Naive thymus-derived CD8-positive, alpha-beta T cell (primary cell): ENCODE measurements at regions not wholly inside any gene's neighbourhood (a gene's known extent, or its start where the extent isn't known, plus 50 kb on each side); places are given as distances from the start of the nearest gene placed in this dataset.
A peak's percentile ranks its signal among the peaks of the same experiment; 100 is the strongest.
"Not testable (repeated sequence)": the region's sequence is repeated elsewhere in the genome, so short reads cannot be mapped to it uniquely, and the experiment has no call there.

Experiments used
- ATAC-seq, 2 donors: fragments of 150-1000 bp; cut with Tn5 transposase in 1 of 2; sonication (Bioruptor Pico), chemical (Tn5 transposase) in 1 of 2; 1 replicate in 1 of 2; 2 replicates in 1 of 2; pipeline ENCODE4 v1.10.0; 2021; ENCODE audit warnings: mild to moderate bottlenecking in 2 of 2, moderate library complexity in 2 of 2
- POLR2A ChIA-PET: fragments of 350-600 bp; sonication (Branson Sonifier 250); formaldehyde crosslinking; loops from one replicate; lab custom pipeline; 2021; ENCODE audit warnings: antibody characterized with exemption; lab: Charles Lee
- DNase-seq, 10 donors: peaks; one replicate each; pipeline versions ENCODE4 v3.0.0 to v3.0.0-alpha.2; 2020 to 2022
- H3K27ac Mint-ChIP-seq, 10 donors: one replicate each; pipeline ENCODE4 v1.8.0; 2020 to 2022; ENCODE audit warnings: mild to moderate bottlenecking in 10 of 10, mixed read lengths in 10 of 10, moderate library complexity in 4 of 10, inconsistent platforms in 1 of 10
- H3K27me3 Mint-ChIP-seq, 5 donors: one replicate each; pipeline ENCODE4 v1.8.0; 2021 to 2022; ENCODE audit warnings: mixed read lengths in 5 of 5
- H3K36me3 Mint-ChIP-seq, 3 donors: one replicate each; pipeline ENCODE4 v1.8.0; 2020 to 2022; ENCODE audit warnings: mixed read lengths in 3 of 3, mild to moderate bottlenecking in 2 of 3, inconsistent platforms in 1 of 3
- H3K4me1 Mint-ChIP-seq, 4 donors: one replicate each; pipeline ENCODE4 v1.8.0; 2021 to 2022; ENCODE audit warnings: mixed read lengths in 4 of 4
- H3K4me3 Mint-ChIP-seq, 10 donors: one replicate each; pipeline ENCODE4 v1.8.0; 2020 to 2022; ENCODE audit warnings: mild to moderate bottlenecking in 10 of 10, mixed read lengths in 10 of 10, moderate library complexity in 6 of 10, inconsistent platforms in 1 of 10
- H3K9me3 Mint-ChIP-seq, 9 donors: one replicate each; pipeline ENCODE4 v1.8.0; 2020 to 2022; ENCODE audit warnings: mixed read lengths in 9 of 9, mild to moderate bottlenecking in 3 of 9, inconsistent platforms in 1 of 9, moderate library complexity in 1 of 9

DNA sequence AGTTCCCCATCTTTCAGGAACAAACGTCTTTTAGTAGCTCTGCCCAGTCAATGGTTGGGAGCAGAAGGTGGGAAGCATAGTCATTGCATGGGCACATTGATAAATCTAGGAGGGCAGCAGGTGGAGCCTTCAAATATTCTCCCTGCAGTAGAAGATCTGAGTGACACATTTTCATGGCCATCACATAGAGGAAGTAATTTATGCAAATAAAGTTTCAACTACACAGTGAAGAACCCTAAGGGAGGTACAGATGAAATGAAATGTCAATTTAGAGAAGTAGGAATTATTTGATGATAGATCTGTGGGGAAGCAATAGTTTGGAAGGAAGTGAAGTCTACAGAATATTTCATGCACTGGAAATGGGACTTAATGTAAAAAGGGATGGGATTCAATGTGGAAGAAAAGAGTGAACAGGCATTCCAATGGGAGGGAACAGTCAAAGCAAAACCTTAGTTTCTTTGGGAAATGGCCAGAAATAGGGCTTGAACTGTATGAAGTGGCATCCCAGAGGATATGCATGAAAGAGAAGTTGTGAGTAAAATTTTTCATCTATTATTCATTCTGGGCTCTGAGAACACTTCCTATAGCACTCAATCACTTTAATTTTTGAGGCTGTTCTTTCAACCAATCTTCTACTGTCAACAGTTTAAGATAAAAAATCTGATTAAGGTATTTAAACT, 256.2 kb upstream of the LUZP2 start:
- Mint-ChIP-seq H3K36me3 (no peaks in the 10 kb centered on the region), H3K9me3 (peaks cover 0 to 22% (median 4%) of the 10 kb centered on the region in 9 donors), H3K4me1 (no peaks in the 10 kb centered on the region), H3K4me3 (no peak overlapping the region), H3K27ac (no peak overlapping the region), H3K27me3 (no peaks in the 10 kb centered on the region)
- no peak for DNase-seq
- POLR2A ChIA-PET, result no interaction called here
- no peak for ATAC-seq

DNA sequence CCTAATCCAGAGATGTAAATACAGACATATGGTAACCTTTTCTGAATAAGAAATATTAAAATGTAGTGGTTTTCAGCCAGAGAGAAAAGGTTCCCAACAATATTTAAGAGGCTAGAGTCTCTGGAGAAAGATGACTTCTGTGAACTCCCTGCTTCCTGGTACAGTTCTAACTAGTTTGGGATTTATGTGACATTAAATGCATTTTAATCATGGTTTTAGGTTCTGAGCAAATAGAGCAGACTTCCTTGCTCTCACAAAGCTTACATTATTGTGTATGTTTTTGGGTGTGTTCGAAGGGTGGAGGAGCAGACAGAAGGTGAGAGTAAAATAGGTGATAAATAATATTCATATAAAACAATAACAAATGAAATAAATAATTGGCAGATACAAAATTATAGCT, 250.1 kb upstream of the LUZP2 start:
- POLR2A ChIA-PET, result no interaction called here
- no peak for DNase-seq
- Mint-ChIP-seq H3K9me3 (peaks cover 0 to 9% (median 4%) of the 10 kb centered on the region in 9 donors), H3K27ac (no peak overlapping the region), H3K27me3 (no peaks in the 10 kb centered on the region), H3K4me1 (no peaks in the 10 kb centered on the region), H3K4me3 (no peak overlapping the region), H3K36me3 (no peaks in the 10 kb centered on the region)
- no peak for ATAC-seq

DNA sequence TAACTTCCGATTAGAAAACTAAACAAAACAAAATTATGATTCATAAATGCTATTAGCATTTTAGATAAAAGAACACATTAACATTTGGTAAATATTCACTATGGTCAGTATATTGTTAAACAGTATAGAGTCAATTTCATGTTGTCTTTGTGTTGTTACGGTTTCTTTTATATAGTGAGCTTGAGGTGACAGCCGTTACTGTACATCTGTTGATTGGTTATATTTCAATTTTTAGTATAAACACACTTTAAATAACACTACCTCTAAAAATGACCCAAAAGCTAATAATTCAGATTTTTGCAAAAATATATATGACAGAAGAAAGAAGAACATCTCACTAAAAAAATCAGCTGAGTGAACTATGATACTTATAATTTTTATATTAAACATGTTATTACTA, 249.0 kb upstream of the LUZP2 start:
- no peak overlapping the region for H3K4me3 Mint-ChIP-seq
- POLR2A ChIA-PET, result no interaction called here
- H3K36me3 Mint-ChIP-seq, result no peaks in the 10 kb centered on the region
- H3K4me1 Mint-ChIP-seq, result no peaks in the 10 kb centered on the region
- peaks cover 0 to 9% (median 4%) of the 10 kb centered on the region in 9 donors for H3K9me3 Mint-ChIP-seq
- H3K27me3 Mint-ChIP-seq, result no peaks in the 10 kb centered on the region
- no peak for ATAC-seq
- H3K27ac Mint-ChIP-seq, result no peak overlapping the region
- no peak for DNase-seq

DNA sequence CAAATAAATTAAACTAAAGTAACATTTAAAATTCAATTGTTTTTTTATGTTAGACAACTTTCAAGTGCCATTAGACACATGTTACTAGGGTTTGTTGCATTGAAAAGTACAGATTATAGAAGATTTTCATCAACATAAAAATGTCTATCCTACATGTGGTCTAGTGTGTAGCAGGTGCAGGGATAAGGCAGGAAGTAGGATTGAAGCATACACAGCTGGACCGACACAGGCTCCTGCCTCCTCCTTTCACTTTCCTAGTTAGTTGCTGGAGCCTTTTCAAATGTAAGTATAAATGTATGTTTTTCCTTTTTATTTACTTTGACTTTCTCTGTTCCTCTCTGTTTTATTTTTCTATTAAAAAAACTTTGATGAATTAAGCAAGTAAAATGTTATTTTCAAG, 246.9 kb upstream of the LUZP2 start:
- no peak overlapping the region for H3K27ac Mint-ChIP-seq
- no peaks in the 10 kb centered on the region for H3K36me3 Mint-ChIP-seq
- POLR2A ChIA-PET, result no interaction called here
- peaks cover 0 to 9% (median 4%) of the 10 kb centered on the region in 9 donors for H3K9me3 Mint-ChIP-seq
- no peak for ATAC-seq
- H3K4me3 Mint-ChIP-seq, result no peak overlapping the region
- no peak for DNase-seq
- H3K27me3 Mint-ChIP-seq, result no peaks in the 10 kb centered on the region
- H3K4me1 Mint-ChIP-seq, result no peaks in the 10 kb centered on the region

DNA sequence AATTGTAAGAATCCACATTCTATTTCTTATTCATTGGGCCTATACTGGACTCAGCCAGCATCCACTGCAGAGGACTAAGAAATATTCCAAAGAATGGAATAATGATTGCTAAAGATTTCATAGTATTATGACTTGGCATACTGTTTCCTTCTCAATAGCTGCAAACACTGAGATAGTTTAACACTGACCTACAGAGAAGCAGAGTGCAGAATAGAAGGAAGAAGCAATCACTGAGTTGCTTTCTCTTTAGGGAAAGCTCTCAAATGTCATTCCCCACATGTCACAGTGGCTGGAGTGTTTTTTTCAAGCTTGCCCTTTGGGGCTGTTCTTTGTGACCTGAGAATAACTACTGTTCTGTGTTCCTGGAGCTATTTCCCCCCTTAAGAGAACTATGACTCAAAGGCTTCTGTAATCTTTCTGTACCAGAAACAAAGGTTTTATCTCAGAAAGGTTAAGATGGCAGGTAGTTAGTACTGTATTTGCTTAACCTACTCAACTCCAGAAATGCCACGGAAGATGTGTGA, 243.6 kb upstream of the LUZP2 start:
- no peaks in the 10 kb centered on the region for H3K27me3 Mint-ChIP-seq
- ATAC-seq (no peak), DNase-seq (no peak)
- no peak overlapping the region for H3K4me3 Mint-ChIP-seq
- no peaks in the 10 kb centered on the region for H3K4me1 Mint-ChIP-seq
- H3K9me3 Mint-ChIP-seq, result peaks cover 0 to 9% (median 4%) of the 10 kb centered on the region in 9 donors
- no peak overlapping the region for H3K27ac Mint-ChIP-seq
- POLR2A ChIA-PET, result no interaction called here
- no peaks in the 10 kb centered on the region for H3K36me3 Mint-ChIP-seq

DNA sequence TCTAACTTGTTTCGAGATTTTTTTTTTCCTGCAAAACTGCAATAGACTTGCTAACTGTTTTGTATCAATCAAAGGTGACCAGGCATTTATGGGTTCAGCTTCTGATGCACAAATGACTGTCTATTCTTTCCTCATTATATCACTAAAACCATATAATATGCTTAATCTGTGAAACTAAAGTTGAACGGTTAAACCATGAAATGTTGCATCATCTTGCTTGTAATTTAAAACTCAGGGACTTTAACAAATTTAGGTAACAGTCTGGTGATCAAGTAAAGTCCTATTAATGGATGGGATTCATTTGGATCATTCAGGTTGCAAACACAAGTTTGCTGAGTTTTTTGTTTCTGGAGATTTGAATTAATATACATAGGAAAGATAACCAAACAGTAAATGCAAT, 232.0 kb upstream of the LUZP2 start:
- Mint-ChIP-seq H3K36me3 (peaks cover 0 to 3% (median 0%) of the 10 kb centered on the region in 3 donors), H3K9me3 (peaks cover 0 to 9% (median 5%) of the 10 kb centered on the region in 9 donors), H3K27ac (no peak overlapping the region), H3K4me1 (no peaks in the 10 kb centered on the region), H3K27me3 (no peaks in the 10 kb centered on the region), H3K4me3 (no peak overlapping the region)
- no peak for ATAC-seq
- DNase-seq, result no peak
- POLR2A ChIA-PET, result no interaction called here

DNA sequence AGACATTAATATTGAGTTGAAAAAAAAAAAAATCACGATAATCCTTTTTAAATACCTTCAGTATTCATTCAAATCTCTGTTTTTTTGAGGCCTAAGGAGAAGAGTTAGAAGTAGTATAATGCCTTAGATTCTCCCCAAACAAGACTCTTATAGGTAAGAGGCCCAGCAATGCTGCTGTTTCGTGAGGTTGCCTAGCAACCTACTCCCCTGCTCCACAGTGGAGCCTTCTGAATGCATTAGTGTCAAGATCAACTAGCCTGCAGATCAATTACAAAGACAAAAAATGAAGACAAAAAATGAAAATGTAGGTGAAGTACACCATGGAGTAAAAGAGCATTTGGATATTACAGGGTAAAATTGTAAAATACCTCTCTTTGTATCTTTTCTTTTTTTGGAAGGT, 229.8 kb upstream of the LUZP2 start:
- H3K9me3 Mint-ChIP-seq, result peaks cover 0 to 12% (median 6%) of the 10 kb centered on the region in 9 donors
- H3K36me3 Mint-ChIP-seq, result peaks cover 0 to 3% (median 0%) of the 10 kb centered on the region in 3 donors
- H3K4me1 Mint-ChIP-seq, result no peaks in the 10 kb centered on the region
- POLR2A ChIA-PET, result no interaction called here
- DNase-seq (no peak), ATAC-seq (no peak)
- H3K4me3 Mint-ChIP-seq, result no peak overlapping the region
- H3K27ac Mint-ChIP-seq, result no peak overlapping the region
- no peaks in the 10 kb centered on the region for H3K27me3 Mint-ChIP-seq

DNA sequence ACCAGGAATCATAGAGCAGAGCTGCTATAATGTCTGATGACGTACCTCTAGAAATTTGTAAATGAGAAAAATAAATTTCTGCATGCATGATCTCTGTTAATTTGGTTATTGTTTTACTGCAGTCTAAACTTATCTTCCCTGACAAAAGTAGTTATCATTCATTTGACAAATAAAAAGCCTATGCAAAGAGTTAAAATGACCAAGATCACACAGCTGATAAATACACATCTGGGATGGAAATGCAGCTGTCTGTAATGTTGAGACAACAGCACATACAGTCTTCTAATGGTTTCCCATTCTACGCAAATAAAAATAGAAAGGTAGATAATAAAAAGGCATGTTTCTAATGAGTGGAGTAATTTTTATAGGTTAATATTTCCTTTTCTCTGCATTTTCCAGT, 225.1 kb upstream of the LUZP2 start:
- no peaks in the 10 kb centered on the region for H3K4me1 Mint-ChIP-seq
- peaks cover 0 to 3% (median 0%) of the 10 kb centered on the region in 3 donors for H3K36me3 Mint-ChIP-seq
- no peak overlapping the region for H3K4me3 Mint-ChIP-seq
- POLR2A ChIA-PET, result no interaction called here
- DNase-seq (no peak), ATAC-seq (no peak)
- H3K27ac Mint-ChIP-seq, result no peak overlapping the region
- H3K9me3 Mint-ChIP-seq, result peaks cover 0 to 13% (median 7%) of the 10 kb centered on the region in 9 donors
- H3K27me3 Mint-ChIP-seq, result no peaks in the 10 kb centered on the region

DNA sequence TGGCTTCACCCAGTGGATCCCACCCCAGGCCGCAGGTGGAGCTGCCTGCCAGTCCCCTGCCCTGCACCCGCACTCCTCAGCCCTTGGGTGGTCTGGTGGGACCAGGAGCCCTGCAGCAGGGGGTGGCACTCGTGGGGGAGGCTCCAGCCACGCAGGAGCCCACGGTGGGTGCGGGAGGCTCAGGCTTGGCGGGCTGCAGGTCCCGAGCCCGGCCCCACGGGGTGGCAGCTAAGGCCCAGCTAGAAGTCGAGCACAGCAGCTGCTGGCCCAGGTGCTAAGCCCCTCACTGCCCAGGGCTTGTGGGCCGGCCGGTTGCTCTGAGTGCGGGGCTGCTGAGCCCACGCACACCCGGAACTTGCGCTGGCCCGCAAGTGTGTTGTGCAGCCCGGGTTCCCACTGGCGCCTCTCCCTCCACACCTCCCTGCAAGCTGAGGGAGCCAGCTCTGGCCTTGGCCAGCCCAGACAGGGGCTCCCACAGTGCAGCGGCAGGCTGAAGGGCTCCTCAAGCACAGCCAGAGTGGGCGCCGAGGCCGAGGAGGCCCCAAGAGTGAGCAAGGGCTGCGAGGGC, 222.6 kb upstream of the LUZP2 start:
- H3K4me3 Mint-ChIP-seq, H3K27ac Mint-ChIP-seq, ATAC-seq, H3K4me1 Mint-ChIP-seq, H3K36me3 Mint-ChIP-seq, DNase-seq, H3K27me3 Mint-ChIP-seq, POLR2A ChIA-PET: not testable (repeated sequence)
- H3K9me3 Mint-ChIP-seq, result peaks cover 0 to 11% (median 9%) of the 10 kb centered on the region in 9 donors

DNA sequence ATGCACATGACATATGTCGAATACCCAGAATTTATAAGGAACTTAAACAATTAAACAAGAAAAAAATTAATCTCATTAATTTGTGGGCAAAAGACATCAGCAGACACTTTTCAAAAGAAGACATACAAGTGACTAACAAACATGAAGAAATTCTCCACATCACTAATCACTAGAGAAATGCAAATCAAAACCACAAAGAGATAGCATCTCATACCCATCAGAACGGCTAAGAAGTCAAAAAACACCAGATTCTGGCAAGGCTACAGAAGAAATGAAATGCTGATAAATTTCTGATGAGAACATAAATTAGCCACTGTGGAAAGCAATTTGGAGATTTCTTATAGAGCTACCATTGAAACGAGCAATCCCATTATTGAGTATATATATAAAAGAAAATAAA, 210.6 kb upstream of the LUZP2 start:
- no peaks in the 10 kb centered on the region for H3K36me3 Mint-ChIP-seq
- DNase-seq, result no peak
- POLR2A ChIA-PET, result interaction anchor here (0.5 kb wide), 1 partner anchor 1558 kb away, joined by 3 read pairs; no protein-coding TSS in a partner anchor
- ATAC-seq, result no peak
- no peak overlapping the region for H3K27ac Mint-ChIP-seq
- H3K4me1 Mint-ChIP-seq, result no peaks in the 10 kb centered on the region
- H3K9me3 Mint-ChIP-seq, result peaks cover 0 to 52% (median 14%) of the 10 kb centered on the region in 9 donors
- H3K4me3 Mint-ChIP-seq, result no peak overlapping the region
- H3K27me3 Mint-ChIP-seq, result no peaks in the 10 kb centered on the region

DNA sequence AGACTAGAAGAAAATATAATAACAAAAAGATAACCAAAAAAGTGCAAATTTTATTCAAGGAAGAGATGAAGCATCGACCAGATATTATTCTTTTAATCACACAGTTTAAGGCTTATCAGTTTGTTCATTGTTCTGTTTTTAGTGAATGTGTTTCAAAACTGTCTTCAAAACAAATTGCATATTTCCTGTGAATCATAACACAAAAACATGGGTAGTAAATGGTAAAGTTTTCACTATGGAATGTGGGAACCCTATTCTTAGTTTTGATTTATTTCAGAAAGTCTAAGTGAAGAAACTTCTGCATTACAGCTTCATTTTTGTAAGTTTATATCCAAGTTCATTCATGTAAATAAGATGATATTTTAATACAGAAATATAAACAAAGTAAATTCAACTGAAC, 207.6 kb upstream of the LUZP2 start:
- H3K27ac Mint-ChIP-seq, result no peak overlapping the region
- no peak overlapping the region for H3K4me3 Mint-ChIP-seq
- POLR2A ChIA-PET, result no interaction called here
- DNase-seq (no peak), ATAC-seq (no peak)
- H3K27me3 Mint-ChIP-seq, result no peaks in the 10 kb centered on the region
- no peaks in the 10 kb centered on the region for H3K36me3 Mint-ChIP-seq
- H3K9me3 Mint-ChIP-seq, result peaks cover 0 to 37% (median 6%) of the 10 kb centered on the region in 9 donors
- H3K4me1 Mint-ChIP-seq, result no peaks in the 10 kb centered on the region

DNA sequence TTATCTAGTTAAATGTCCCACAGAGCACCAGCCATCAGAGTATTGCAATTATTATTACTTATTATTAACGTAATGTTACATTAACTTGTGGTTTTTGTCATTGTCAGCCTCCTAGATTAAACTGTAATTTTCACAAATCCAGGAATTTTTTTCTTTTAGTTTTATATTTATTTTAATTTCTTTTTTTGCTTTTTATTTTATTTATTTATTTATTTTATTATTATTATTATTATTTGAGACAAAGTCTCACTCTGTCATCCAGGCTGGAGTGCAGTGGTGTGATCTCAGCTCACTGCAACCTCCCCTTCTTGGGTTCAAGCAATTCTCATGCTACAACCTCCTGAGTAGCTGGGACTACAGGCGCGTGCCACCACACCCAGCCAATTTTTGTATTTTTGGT, 202.9 kb upstream of the LUZP2 start:
- no peak for ATAC-seq
- Mint-ChIP-seq H3K27ac (peak overlapping the region in 1 of 10 donors; percentile 44), H3K4me1 (no peaks in the 10 kb centered on the region), H3K4me3 (no peak overlapping the region), H3K9me3 (peaks cover 0 to 20% (median 4%) of the 10 kb centered on the region in 9 donors), H3K27me3 (no peaks in the 10 kb centered on the region), H3K36me3 (no peaks in the 10 kb centered on the region)
- no peak for DNase-seq
- POLR2A ChIA-PET, result no interaction called here

DNA sequence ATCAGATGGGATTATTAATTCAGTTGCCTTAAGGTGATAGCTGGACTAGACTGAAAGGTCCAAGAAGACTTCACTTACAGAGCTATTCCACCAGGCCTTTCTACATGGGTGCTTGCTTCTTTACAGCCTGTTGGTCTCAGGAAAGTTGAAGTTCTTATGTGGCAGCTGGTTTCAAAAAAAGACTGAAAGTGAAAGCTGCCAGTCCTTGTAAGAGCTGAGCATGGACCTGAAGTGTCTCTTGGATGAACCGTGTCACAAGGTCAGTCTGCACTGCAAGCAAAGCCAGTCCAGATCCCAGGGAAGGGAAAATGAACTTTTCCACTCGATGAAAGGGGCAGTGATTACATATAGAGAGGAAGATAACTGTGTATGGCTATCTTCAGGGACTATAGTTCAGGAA, 201.5 kb upstream of the LUZP2 start:
- Mint-ChIP-seq H3K36me3 (no peaks in the 10 kb centered on the region), H3K4me1 (no peaks in the 10 kb centered on the region), H3K9me3 (peaks cover 0 to 20% (median 3%) of the 10 kb centered on the region in 9 donors), H3K4me3 (no peak overlapping the region), H3K27me3 (no peaks in the 10 kb centered on the region), H3K27ac (no peak overlapping the region)
- POLR2A ChIA-PET, result no interaction called here
- DNase-seq, result no peak
- no peak for ATAC-seq
